Lung (tissue), 11 donors: ENCODE measurements at regions not wholly inside any gene's neighbourhood (a gene's known extent, or its start where the extent isn't known, plus 50 kb on each side); places are given as distances from the start of the nearest gene placed in this dataset.

Experiments used
- ATAC-seq: fragments of 200-7000 bp; cut with Tn5 transposase; one replicate; pipeline ENCODE4 v1.9.1; 2020; ENCODE audit warnings: moderate number of reproducible peaks; ENCODE audit not compliant: insufficient read depth, low FRiP score
- DNase-seq, 3 donors: peaks; one replicate each; pipeline ENCODE4 v3.0.0-alpha.2; 2013 to 2017
- H3K27ac ChIP-seq, 2 donors: one replicate each; pipeline ENCODE4 v1.5.1; 2013; ENCODE audit warnings: mild to moderate bottlenecking in 2 of 2, moderate library complexity in 2 of 2, control low read depth in 1 of 2, inconsistent platforms in 1 of 2, low read depth in 1 of 2, low read length in 1 of 2
- H3K27me3 ChIP-seq, 3 donors: one replicate each; pipeline ENCODE4 v1.5.1; 2013; ENCODE audit warnings: low read length in 2 of 3; ENCODE audit not compliant: control insufficient read depth in 3 of 3, insufficient read depth in 3 of 3
- H3K36me3 ChIP-seq, 4 donors: one replicate each; pipeline ENCODE4 v1.5.1; 2013; ENCODE audit warnings: low read length in 4 of 4, mild to moderate bottlenecking in 1 of 4, moderate library complexity in 1 of 4; ENCODE audit not compliant: control insufficient read depth in 4 of 4, insufficient read depth in 4 of 4
- H3K4me1 ChIP-seq, 5 donors: one replicate each; pipeline ENCODE4 v1.5.1; 2013; ENCODE audit warnings: low read length in 5 of 5, mild to moderate bottlenecking in 2 of 5, moderate library complexity in 1 of 5; ENCODE audit not compliant: control insufficient read depth in 5 of 5, insufficient read depth in 5 of 5
- H3K4me3 ChIP-seq: one replicate; pipeline ENCODE4 v1.5.1; 2013; ENCODE audit warnings: mild to moderate bottlenecking, control low read depth, moderate library complexity
- H3K9ac ChIP-seq, 2 donors: one replicate each; pipeline ENCODE4 v1.5.1; 2013; ENCODE audit warnings: low read length in 2 of 2, control low read depth in 1 of 2; ENCODE audit not compliant: insufficient read depth in 1 of 2
- H3K9me3 ChIP-seq, 4 donors: one replicate each; pipeline ENCODE4 v1.5.1; 2013; ENCODE audit warnings: low read length in 3 of 4, mild to moderate bottlenecking in 1 of 4, moderate library complexity in 1 of 4; ENCODE audit not compliant: control insufficient read depth in 4 of 4, insufficient read depth in 3 of 4
- WGBS, 2 donors: extraction: QIAGEN DNeasy Blood & Tissue Kit; methylation state at CpG; one replicate each; pipeline ENCODE4 v1.1.7; 2013; 5-methylcytosine and 5-hydroxymethylcytosine counted together
- TF ChIP-seq, protein P1 (sequence below): IDR thresholded peaks from 2 replicates; pipeline ENCODE4 v1.5.1; 2012; ENCODE audit warnings: mild to moderate bottlenecking; ENCODE audit errors: control extremely low read depth, extremely low read depth
- donor health status: control.
- donor health status: control.
- donor health status: Bipolar disorder and iron deficiency.
- donor health status: healthy.
- donor health status: DM: yes; HTN: yes; CAD: no.

DNA sequence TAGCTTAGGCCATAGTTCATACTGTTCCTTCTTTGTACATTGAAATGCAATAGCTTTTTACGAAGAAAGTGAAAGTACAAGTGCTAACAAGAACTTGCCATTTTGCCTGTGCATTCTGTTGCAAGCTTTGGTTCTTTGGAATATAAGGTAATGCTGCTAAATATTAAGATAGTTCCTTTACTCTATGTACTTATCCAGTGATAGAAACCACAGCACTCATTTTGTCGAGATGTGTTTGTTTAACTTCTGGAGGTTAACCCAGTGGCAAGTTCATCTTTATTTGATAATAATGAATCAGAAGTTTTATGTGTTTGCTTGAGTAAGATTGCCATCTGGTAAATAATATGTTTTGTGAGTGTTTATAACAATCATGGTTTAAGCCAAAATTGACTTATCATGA is 373.1 kb upstream of the FANCL start:
- Histone ChIP-seq H3K27ac (no peak overlapping the region), H3K4me3 (no peak overlapping the region), H3K27me3 (no peaks in the 10 kb centered on the region), H3K9ac (peak overlapping the region in 1 of 2 donors; percentile 15), H3K4me1 (peaks cover 0 to 9% (median 0%) of the 10 kb centered on the region in 5 donors), H3K36me3 (no peaks in the 10 kb centered on the region), H3K9me3 (no peaks in the 10 kb centered on the region)
- WGBS, 2 donors = 18 to 33% methylated on average over 2 of the region's 2 CpGs
- ATAC-seq (no peak), DNase-seq (peak in 2 of 3 donors; percentile 17 to 22)
- TF ChIP-seq, protein P1, sequence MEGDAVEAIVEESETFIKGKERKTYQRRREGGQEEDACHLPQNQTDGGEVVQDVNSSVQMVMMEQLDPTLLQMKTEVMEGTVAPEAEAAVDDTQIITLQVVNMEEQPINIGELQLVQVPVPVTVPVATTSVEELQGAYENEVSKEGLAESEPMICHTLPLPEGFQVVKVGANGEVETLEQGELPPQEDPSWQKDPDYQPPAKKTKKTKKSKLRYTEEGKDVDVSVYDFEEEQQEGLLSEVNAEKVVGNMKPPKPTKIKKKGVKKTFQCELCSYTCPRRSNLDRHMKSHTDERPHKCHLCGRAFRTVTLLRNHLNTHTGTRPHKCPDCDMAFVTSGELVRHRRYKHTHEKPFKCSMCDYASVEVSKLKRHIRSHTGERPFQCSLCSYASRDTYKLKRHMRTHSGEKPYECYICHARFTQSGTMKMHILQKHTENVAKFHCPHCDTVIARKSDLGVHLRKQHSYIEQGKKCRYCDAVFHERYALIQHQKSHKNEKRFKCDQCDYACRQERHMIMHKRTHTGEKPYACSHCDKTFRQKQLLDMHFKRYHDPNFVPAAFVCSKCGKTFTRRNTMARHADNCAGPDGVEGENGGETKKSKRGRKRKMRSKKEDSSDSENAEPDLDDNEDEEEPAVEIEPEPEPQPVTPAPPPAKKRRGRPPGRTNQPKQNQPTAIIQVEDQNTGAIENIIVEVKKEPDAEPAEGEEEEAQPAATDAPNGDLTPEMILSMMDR = no peak

DNA sequence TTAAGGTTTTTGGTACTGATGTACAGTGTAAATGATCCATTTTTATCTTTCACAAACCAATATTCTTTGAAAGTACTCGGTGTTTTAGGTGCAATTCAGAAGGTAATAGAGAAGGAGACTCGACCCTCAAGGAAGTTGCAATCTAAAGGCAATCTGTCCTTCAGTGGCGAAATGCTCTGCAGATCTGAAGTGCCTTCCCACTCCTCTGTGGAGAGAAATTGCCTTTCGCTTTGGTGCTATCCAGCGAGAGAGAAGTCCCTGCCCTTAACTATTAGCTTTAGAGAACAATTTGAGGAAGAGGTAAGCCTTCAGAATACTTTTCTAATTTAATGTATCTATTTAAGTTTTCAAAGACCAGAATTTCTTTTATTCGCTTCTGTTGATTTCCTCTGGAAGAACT is 371.8 kb upstream of the FANCL start:
- no peak overlapping the region for H3K9ac ChIP-seq
- H3K4me1 ChIP-seq = peaks cover 0 to 9% (median 0%) of the 10 kb centered on the region in 5 donors
- no peak for ATAC-seq
- WGBS, 2 donors = 64 to 67% methylated on average over 6 of the region's 6 CpGs
- TF ChIP-seq, protein P1 = no peak
- H3K36me3 ChIP-seq = no peaks in the 10 kb centered on the region
- no peak overlapping the region for H3K27ac ChIP-seq
- H3K4me3 ChIP-seq = no peak overlapping the region
- H3K27me3 ChIP-seq = no peaks in the 10 kb centered on the region
- H3K9me3 ChIP-seq = no peaks in the 10 kb centered on the region
- no peak for DNase-seq

DNA sequence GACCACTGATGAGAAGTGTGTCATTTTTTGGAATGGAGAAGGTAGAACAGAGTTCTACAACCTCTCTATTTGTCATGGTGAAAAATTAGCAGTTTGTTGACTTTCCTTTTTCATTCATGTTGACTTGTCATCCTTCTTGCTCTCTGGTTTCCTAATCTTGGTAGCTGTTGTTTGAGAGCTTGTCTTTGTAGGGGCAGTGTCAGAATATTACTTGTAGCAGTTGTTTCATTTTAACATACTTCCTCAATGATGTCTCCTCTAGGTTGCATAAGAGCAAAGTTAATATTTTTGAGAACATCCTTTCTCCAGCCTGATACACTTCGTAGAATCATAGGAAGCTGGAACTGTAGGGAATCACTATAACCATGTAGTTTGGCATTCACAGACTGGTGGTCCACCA is 368.2 kb upstream of the FANCL start:
- no peaks in the 10 kb centered on the region for H3K27me3 ChIP-seq
- no peak overlapping the region for H3K9ac ChIP-seq
- H3K36me3 ChIP-seq = no peaks in the 10 kb centered on the region
- 37 to 50% methylated on average over 1 of the region's 1 CpG for WGBS, 2 donors
- no peak overlapping the region for H3K27ac ChIP-seq
- TF ChIP-seq, protein P1 = no peak
- DNase-seq = no peak
- no peak for ATAC-seq
- H3K4me3 ChIP-seq = no peak overlapping the region
- no peaks in the 10 kb centered on the region for H3K9me3 ChIP-seq
- H3K4me1 ChIP-seq = peaks cover 0 to 8% (median 0%) of the 10 kb centered on the region in 5 donors

DNA sequence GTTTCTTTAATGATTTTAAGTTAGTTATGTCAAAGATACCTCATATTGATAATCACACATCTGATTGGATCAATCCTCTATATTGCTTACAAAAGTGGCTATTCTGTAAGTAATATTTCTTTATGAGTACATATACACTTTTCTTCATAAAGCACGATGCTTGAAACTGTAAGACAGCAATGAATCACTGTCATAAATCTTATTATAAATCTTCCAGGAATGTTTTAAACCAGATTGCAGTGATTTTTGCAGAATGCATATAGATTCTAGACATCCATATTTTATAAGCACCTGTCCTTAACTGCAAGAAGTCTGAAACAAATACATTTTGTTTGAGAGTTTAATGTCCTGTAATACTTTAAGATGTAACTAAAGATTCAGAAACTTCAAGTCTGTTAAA is 367.0 kb upstream of the FANCL start:
- Histone ChIP-seq H3K4me3 (no peak overlapping the region), H3K36me3 (no peaks in the 10 kb centered on the region), H3K9me3 (no peaks in the 10 kb centered on the region), H3K27me3 (no peaks in the 10 kb centered on the region), H3K27ac (no peak overlapping the region), H3K9ac (no peak overlapping the region), H3K4me1 (no peaks in the 10 kb centered on the region)
- TF ChIP-seq, protein P1 = no peak
- ATAC-seq = no peak
- DNase-seq = no peak
- WGBS, 2 donors = 83 to 85% methylated on average over 1 of the region's 1 CpG
